ENCODE measurements at regions not wholly inside any gene's neighbourhood (a gene's known extent, or its start where the extent isn't known, plus 50 kb on each side); places are given as distances from the start of the nearest gene placed in this dataset.

DNA sequence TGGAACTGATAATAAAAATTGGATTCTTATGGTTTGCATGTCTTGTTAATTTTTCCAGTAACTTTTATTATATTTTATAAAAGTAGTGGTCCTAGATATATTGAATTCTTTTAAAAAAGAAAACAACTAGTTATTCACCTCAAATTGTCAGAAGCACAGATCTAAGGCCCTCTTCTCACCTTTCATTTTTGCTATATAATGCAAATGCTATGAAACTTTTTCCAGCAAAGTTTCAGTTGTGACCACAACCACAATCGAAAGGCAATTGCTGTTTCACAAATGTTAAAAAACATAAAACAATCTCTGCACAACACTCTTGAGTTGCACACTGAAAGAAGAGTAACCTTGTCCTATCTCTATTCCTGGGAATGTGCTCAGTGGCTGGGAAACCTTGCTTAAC is 479.8 kb upstream of the FLRT2 start:
- TF ChIP-seq, protein P1, sequence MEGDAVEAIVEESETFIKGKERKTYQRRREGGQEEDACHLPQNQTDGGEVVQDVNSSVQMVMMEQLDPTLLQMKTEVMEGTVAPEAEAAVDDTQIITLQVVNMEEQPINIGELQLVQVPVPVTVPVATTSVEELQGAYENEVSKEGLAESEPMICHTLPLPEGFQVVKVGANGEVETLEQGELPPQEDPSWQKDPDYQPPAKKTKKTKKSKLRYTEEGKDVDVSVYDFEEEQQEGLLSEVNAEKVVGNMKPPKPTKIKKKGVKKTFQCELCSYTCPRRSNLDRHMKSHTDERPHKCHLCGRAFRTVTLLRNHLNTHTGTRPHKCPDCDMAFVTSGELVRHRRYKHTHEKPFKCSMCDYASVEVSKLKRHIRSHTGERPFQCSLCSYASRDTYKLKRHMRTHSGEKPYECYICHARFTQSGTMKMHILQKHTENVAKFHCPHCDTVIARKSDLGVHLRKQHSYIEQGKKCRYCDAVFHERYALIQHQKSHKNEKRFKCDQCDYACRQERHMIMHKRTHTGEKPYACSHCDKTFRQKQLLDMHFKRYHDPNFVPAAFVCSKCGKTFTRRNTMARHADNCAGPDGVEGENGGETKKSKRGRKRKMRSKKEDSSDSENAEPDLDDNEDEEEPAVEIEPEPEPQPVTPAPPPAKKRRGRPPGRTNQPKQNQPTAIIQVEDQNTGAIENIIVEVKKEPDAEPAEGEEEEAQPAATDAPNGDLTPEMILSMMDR (IDR thresholded peaks at IDR 0.05; ENCODE audit: poor library complexity, severe bottlenecking) = no peak
- no peak for TF ChIP-seq EZH2 (IDR thresholded peaks at IDR 0.05; ENCODE audit: borderline replicate concordance, insufficient read depth, low read length, poor library complexity, severe bottlenecking)
- no peak for TF ChIP-seq SMC3 (conservative IDR thresholded peaks at IDR 0.05; ENCODE audit: poor library complexity)
- TF ChIP-seq TAF1 (IDR thresholded peaks at IDR 0.05; ENCODE audit: low read depth) = no peak
- TF ChIP-seq POLR2AphosphoS5 (IDR thresholded peaks at IDR 0.05) = no peak
- TF ChIP-seq EP300 (conservative IDR thresholded peaks at IDR 0.05; ENCODE audit: poor library complexity, severe bottlenecking) = no peak
- TF ChIP-seq, protein P2, sequence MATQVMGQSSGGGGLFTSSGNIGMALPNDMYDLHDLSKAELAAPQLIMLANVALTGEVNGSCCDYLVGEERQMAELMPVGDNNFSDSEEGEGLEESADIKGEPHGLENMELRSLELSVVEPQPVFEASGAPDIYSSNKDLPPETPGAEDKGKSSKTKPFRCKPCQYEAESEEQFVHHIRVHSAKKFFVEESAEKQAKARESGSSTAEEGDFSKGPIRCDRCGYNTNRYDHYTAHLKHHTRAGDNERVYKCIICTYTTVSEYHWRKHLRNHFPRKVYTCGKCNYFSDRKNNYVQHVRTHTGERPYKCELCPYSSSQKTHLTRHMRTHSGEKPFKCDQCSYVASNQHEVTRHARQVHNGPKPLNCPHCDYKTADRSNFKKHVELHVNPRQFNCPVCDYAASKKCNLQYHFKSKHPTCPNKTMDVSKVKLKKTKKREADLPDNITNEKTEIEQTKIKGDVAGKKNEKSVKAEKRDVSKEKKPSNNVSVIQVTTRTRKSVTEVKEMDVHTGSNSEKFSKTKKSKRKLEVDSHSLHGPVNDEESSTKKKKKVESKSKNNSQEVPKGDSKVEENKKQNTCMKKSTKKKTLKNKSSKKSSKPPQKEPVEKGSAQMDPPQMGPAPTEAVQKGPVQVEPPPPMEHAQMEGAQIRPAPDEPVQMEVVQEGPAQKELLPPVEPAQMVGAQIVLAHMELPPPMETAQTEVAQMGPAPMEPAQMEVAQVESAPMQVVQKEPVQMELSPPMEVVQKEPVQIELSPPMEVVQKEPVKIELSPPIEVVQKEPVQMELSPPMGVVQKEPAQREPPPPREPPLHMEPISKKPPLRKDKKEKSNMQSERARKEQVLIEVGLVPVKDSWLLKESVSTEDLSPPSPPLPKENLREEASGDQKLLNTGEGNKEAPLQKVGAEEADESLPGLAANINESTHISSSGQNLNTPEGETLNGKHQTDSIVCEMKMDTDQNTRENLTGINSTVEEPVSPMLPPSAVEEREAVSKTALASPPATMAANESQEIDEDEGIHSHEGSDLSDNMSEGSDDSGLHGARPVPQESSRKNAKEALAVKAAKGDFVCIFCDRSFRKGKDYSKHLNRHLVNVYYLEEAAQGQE (IDR thresholded peaks at IDR 0.05; ENCODE audit: borderline replicate concordance) = no peak
- TF ChIP-seq RAD21 (conservative IDR thresholded peaks at IDR 0.05) = no peak
- no peak for TF ChIP-seq MXI1 (conservative IDR thresholded peaks at IDR 0.05; ENCODE audit: poor library complexity, severe bottlenecking)
